Ecto neural progenitor cell (in vitro differentiated cells): ENCODE measurements at regions not wholly inside any gene's neighbourhood (a gene's known extent, or its start where the extent isn't known, plus 50 kb on each side); places are given as distances from the start of the nearest gene placed in this dataset.

ENCODE experiments used
- DNase-seq: peaks from one replicate; pipeline ENCODE4 v3.0.0-alpha.2; 2018; ENCODE audit warnings: low spot score

DNA sequence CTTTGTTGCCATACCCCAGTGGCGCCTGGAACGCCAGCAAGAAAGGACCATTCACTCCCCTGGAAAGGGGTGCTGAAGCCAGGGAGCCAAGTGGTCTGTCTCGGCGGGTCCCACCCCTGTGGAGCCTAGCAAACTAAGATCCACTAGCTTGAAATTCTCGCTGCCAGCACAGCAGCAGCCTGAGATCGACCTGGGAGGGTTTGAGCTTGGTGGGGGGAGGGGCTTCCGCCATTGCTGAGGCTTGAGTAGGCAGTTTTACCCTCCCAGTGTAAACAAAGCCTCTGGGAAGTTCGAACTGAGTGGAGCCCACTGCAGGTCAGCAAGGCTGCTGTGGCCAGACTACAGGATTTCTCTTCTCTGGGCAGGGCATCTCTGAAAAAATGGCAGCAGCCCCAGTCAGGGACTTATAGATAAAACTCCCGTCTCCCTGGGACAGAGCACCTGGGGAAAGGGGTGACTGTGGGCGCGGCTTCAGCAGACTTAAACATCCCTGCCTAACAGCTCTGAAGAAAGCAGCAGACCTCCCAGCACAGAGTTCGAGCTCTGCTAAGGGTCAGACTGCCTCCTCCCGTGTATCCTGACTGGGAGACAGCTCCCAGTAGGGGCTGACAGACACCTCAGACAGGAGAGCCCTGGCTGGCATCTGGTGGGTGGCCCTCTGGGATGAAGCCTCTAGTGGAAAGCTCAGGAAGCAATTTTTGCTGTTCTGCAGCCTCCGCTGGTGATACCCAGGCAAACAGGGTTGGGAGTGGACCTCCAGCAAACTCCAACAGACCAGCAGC lies 281.1 kb upstream of the SP4 start:
- DNase-seq: peak; percentile 53

DNA sequence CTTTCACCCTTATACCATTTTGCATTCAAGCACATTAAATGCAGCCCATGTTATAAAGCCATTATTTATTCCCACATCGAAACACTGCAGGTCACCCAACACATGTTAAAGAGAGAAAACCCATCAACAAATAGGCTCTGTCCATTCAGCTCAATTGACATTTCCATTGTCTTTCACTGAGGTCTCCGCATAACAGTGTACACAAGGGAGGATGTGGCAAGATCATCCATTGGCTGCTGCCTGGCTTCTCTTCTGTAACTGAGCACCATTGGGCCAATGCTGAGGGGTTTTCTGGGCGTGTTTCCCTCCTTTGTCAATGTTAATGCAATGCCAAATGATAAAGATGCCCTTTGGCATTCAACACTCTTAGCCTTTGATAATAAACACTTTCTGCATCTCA lies 278.1 kb upstream of the SP4 start:
- no peak for DNase-seq

DNA sequence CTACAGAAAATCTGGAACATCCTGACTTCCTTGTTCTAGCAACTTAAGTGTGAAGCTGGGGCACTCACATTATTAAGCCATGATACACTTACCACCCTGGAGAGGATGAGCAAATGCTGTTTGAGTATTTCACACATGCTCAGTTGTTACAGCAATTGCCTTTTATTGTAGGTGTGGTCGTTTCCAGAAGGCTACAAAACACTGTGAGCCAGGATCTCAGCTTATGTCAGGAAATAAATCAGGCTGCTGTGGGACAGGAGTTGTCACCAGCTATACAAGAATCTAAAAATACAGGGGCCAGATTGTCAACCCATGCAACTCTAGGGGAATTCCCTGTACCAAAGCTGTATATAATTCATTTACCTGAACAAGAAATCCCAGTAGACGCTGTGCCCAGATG lies 273.3 kb upstream of the SP4 start:
- DNase-seq: no peak

DNA sequence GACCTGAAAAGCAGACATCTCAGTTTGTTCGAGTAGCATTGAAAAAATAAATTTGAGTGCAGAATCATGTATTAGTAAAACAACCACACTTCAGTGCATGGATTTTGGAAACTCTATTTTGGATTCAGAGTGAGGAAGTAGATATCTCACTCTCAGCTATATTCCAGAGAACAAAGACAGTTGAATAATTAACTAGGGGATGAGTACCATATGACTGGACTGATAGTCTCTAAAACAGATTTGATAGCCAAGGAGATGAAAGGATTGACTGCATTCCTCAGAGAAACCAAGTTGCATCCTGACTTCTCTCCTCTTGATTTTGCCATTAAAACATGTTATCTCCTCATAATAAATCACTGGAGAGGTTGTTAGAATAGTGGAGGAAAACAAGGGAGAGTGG lies 268.4 kb upstream of the SP4 start:
- no peak for DNase-seq

DNA sequence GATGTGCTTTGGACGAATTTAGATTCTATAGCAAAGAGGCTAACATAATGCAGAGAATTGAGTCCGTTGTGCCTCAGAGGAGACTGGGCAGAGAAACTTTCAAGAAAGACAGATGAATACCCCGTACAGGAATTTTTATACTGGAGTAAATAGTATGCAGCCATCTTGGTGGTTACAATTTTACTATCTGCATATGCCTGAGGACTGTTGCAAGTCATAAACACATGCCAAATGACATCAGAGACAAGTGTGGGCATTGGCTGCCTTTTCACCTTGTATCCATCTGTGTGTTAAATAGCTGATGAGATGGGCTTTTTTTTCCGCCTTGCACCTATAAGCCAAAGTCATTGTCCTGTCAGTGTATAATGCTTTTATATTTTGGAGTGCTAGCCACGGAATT lies 267.5 kb upstream of the SP4 start:
- no peak for DNase-seq

DNA sequence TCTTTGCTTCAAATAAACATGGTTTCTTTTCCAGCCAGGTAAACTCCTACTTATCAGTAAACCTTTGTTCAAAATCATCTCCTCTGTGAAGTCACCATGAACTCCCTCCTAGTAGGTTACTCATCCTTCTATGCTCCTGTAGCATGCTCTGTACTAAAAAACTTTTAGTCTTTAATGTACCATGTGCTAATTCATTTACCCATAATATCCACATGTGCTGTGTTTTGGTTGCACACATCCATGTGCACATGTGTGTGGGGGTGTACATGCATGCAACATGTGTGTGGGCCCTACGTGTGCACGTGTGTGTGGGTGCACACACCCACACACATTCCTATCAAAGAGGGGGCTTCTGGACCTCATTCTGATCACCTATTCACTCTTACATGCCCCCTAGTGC lies 259.9 kb upstream of the SP4 start:
- no peak for DNase-seq

DNA sequence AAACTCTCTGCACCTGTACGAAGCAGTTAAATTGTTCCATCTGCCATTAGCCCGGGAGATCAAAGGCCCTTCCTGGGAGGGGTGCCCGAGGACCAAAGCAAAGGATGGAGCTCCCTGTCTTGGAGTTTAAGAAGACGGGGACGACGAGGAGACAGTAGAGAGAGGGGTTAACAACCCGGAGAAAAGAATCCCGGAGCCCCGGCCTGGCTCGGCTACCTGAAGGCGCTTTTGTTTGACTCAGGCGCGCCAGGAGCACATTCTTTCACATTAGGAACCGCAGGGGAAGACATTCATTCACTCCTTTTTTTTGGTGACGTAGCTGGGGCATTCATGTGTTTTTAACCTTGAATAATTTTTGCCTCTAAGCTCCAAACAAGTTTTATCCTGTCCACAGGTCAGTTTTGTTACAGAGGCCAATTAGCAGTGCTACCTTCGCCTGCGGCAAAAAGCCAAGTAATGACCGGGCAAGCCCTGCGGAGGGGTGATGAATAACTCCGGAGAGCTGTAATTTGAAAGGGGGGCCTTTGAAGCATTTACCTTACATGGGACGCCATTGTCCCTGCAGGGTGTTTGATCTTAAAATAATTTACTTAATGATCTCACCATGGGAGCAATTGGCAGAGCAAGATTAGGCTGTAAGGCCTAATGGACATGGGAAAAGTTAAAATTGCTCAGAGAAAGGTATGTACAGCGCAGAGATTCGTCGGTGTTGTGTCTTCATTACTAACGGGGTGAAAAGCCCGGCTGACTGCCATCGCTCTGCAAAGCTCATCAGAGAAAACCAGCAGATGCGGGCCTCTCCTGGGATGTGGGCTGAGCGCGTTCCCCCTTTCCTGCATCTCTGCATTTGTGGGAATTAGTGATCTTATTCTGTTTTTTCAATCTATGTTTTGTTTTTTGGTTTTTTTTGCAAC lies 258.0 kb upstream of the SP4 start:
- peak; percentile 72 for DNase-seq

DNA sequence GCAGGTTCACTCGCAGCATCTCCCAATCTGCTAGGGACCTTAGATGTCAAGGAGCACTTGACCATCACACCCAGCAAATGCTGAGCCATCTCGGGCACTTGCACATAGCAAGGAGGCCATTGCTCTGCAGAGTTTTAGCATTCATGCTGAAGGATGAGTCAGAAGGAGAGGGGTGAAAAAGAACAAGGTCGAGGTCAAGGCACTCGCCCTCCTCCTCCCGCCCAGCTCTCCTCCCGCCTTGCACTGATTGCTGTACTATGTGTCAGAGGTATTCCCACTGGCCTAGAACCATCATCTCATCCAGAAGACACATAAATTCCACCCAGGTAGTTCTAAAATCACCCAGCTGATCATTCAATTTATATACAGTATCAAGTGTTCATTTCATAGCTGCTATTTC lies 255.1 kb upstream of the SP4 start:
- no peak for DNase-seq

DNA sequence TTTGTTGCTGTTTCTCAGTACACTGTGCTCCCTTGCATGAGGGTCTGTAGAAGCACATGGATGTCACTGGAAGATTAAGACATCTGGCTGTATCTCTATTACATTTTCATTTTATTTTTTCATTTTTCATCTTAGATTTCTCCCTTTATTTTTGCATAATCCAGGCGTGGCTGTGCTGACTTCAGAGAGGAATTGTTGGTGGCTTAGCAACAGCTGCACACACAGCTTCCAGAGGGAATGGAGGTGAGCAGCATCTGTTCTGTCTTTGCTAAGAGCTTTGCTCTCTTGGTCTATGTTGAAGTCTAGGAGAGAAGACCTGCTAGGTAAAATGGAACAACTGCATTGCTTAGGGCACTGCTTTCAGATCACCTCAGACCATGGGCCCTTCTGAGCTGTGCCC lies 254.4 kb upstream of the SP4 start:
- DNase-seq: no peak

DNA sequence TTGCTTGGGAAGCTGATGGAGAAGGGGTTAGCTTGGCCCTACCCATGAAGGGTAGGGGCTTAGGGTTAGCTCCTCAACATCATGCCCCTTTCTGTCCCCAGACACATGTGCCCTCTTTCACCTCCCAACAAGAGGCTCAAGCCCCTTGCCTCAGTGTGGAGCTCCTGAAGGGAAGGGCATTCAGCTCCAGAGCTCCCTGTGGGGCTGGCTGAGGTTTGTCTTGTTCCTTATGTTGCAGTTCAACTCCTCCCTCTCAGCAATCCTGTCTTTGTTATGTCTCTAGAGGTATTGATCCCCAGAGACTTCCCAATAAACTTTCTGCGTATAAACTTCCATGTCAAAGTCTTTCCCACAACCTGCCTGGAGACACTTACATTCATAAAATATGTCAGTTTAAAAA lies 252.2 kb upstream of the SP4 start:
- no peak for DNase-seq

DNA sequence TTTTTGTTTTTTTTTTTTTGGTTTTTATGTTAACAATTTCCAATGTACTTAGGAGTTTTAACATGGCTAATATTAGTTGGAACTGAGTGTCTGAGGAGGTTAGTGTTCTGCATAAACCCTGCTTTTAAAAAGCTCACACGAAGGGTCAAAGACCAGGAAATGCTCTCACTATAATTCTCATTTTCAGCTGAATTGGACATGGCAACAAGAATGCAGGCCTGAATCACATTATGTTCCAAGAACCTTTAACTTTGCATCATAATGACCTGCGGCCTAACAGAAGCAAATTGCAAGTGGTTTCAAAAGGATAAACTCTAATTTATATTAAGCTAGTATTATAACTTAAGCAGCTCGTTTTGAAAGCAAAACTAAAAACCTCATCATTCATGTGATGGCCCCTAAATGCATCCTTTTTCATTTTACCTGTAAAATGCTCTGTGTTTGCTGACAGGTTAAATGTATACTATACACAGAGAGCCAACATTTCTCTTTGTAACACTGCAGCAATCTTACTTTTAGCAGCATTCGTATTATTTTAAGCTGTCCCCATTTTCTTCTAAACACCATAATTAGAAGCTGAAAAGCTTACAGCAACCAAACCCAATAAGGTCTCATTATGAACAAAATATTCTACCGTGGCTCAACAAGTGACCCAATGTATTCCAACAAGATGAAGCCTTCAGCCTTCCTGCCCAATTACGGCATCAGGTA lies 242.8 kb upstream of the SP4 start:
- DNase-seq: no peak

DNA sequence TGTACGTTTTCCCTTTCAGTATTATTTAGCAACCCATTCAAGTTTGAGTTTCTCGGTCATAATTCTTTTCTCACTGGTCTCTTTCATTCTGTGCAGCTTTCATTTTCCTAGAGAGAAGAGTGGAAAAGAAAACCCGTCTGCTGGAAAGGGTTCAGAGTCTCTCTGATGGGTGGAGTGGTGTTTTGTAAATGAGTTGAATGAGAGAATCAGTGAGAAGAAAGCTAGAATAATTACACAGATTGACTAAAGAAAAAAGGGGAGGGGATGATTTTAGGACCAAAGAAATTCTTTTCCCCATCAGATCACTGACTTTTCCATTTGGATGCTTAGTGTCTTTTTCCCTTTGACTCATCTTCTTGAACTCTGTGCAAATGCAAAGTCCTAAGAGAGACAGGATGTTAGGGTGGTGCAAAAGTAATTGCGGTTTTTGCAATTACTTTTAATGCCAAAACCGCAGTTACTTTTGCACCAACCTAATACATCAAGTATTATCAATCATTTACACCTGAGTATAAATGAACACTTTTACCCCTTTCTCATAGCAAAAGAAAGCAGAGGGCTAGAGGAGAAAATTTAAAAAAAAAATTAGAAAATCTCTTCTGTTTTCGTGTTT lies 242.1 kb upstream of the SP4 start:
- DNase-seq: no peak

DNA sequence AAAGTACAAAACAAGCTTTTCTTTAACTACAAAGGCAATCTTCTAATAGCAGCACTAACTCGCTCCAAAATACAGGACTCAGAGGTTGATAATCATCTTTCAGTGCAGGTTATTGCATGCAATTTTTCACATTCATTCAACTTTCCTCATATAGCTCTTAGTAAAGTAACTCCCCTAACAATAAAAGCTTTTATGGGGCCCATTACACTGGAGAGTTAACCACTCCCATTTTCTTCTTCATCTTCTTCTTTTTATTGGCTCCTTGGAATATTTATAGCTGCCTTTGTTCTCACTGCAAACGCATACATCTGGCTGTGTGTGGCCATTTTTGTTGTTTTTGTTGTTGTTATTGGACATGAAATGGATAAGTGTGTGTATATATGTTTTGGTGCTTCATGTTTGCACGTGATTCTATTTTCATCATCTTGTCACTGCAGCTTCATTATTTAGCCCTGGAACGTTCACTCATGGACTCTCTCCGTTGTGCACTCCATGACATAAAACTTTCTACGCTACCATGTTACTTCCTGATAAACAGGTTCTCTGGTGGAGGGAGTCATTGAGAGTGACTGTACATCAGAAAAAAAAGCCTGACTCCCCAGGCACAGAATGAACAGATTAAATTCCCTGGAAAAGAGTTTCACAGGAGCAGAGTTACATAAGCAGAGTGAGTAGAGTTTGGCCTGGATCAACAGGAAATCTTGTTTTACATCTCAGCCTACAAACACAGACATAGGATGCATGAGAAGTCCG lies 236.4 kb upstream of the SP4 start:
- no peak for DNase-seq

DNA sequence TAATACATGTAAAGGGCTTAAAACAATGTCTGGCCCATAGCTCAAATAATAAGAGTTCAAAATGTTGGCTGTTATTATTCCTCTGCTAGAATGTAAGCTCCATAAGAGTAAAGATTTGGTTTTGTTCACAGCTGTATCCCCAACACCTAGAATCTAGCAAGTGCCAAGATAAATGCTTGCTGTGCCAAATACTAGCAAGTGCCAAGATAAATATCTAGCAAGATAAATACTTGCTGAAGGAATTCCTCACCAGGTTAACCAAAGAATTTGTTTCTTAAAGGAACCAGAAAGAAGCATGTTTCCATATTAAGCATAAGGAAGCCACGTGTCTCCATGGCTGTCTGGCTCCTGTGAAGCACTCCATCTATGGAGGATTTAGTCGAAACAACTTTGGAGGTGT lies 235.2 kb upstream of the SP4 start:
- no peak for DNase-seq

DNA sequence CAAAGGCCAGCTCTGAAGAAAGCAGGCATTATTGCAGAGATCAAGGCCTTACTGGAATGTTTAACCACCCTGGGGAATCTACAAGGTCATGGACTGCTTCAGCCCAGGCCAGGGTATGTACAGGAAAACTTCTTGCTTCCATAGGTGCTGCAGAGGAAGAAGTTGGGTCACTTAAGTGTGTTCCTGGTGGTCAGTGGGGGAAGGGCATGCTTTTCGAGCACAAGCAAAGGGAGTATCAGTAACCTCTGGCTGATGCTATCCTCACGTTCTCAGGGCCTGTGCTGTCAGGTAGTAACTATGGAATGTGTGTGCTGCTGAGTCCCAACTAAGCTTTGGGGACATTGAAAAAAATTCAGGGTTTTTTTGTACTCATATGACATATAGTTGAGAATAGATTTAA lies 234.0 kb upstream of the SP4 start:
- no peak for DNase-seq

DNA sequence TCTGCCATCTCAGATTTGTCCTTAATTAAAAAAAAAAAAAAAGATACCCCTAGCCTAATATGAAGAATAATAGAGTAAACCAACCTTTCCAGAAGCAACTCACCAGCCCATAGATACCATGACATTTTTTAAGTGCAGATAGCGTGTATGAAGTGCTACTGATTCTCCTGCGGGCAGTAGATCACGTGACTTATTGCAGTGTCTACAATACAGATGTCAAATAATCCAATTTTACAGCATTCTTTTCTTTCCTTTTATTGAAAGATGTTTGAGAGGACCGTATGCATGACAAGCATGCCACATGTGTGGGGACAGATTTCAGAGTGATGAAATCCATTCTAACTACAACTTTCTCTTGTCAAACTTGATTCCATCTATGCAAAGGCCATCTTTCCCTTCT lies 232.9 kb upstream of the SP4 start:
- DNase-seq: no peak

DNA sequence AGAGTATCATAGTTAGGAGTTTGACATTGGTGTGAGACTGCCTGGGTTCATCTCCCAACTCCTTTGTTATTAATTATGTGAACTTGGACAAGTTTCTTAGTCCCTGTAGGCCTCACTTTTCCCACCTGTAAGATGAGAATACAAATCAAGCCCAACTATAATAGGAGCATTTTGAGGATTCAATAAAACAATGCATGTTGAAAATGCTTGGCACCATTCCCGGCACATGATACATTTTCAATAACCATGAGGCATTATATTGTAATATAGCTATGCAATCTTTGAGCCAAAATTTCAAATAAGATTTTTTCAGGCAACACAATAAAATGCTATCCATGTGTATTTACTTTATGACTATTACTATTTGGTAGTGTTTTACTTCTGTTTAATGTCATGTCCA lies 229.0 kb upstream of the SP4 start:
- DNase-seq: no peak

DNA sequence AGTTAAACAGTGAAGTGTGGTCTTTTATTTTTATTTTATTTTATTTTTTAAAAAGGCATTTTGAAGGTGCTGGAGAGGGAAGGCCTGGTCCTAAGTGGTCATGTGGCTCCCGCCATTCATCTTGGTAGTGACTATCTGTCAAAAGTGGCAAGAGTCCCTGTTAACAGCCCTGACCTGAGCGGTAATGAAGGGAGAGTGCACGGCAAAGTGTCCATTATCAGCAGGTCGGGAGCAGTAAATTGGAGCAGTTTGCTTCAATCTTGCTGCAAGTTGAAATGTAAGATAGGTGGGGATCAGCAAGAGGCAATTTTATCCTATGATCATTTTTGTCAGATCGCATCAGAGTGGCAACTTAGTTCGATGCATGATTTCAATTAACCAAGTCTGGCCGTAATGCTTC lies 227.4 kb upstream of the SP4 start:
- DNase-seq: no peak

DNA sequence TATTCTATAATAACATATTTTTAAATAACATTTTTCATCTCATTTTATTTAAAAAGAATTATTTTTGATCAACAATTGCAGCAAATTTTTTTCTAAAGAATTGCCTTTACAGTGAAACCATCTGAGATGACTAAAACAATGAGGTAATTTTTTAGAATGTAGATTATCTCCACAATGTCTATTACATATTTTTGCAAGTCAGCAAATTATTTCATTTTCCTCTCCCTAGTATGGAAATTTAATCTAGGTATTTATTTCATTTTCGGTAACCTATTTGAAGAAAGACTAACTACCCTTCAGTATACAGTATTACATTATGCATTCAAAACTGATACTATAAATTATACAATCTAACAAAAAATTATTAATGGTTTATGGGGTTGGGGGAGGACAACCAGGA lies 213.2 kb upstream of the SP4 start:
- DNase-seq: no peak

DNA sequence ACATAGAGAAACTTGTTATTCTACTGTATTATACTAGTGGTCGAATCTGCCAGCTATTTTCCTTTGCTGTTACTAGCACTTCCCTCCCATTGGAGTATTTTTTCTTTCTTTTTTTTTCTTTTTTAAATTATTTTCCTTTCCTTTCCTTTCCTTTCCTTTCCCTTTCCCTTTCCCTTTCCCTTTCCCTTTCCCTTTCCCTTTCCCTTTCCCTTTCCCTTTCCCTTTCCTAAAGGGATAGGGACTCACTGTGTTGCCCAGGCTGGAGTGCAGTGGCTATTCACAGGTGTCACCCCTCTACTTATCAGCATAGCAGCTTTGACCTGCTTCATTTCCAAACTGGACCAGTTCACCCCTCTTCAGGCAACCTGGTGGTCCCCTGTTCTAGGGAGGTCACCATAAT lies 212.6 kb upstream of the SP4 start:
- no peak for DNase-seq

DNA sequence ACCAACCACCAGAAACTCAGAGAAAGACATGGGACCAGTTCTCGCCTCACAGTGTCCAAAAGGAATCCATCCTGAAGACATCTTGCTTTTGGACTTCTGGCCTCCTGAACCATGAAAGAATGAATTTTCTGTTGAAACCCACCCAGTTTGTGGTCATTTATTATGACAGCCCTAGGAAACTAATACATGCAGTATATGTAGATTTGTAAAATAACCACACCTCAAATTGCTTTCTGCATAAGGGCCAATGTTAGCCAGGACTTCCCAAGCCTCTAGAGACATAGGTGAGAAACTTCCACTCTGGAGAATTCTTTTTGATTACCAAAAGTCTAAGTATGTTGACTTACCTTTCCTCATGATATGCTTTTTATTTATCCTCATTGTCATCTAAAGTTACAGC lies 210.5 kb upstream of the SP4 start:
- no peak for DNase-seq

DNA sequence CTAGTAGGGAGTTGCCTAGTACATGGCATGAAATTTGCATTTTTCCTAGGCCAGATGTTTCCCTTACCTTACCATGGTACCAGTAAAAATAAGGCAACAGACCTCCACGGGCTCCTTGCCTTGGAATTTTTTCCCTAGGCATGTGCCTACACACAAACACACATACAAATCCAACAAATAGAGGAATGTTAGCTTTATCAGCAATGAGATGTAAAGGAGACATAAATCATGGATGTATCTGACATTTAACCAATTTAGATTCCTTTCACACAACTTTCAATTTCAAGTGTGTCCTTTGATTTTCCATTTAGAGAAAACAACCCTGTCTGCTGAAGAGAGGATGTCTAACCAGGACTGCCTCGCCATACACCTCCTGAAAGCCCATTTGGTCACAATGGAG lies 209.7 kb upstream of the SP4 start:
- no peak for DNase-seq
